ENCODE measurements at regions not wholly inside any gene's neighbourhood (a gene's known extent, or its start where the extent isn't known, plus 50 kb on each side); places are given as distances from the start of the nearest gene placed in this dataset.

DNA sequence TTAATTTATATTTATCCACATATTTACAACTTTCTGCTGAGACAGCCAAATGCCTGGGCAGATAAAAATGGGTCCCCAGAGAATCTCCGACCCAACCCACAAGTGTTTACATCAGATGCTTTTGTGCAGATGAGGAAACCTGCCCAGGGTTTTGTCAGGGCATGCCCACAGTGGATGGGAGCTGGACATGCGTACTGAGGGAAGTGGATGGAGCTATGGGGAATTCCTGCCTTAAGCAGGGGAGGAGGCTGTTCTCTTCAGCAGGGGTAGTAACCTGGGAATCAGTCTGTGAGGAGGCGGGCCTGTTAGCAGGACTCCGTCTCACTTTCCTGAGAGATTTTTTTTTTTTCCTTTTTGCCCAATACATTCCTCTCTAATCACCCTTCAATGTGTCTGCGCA is 122.9 kb downstream of the RFC3 start:
- TF ChIP-seq TAF1 (conservative IDR thresholded peaks at IDR 0.05) (no peak), CTCF (IDR thresholded peaks at IDR 0.05; ENCODE audit: low read depth, low read length, missing input control) (no peak), RAD21 (IDR thresholded peaks at IDR 0.05) (no peak), SP1 (IDR thresholded peaks at IDR 0.05) (no peak), YY1 (IDR thresholded peaks at IDR 0.05) (no peak), EGR1 (IDR thresholded peaks at IDR 0.05; ENCODE audit: low read depth in 2 of 2) (no peak)
- TF ChIP-seq, protein P1, sequence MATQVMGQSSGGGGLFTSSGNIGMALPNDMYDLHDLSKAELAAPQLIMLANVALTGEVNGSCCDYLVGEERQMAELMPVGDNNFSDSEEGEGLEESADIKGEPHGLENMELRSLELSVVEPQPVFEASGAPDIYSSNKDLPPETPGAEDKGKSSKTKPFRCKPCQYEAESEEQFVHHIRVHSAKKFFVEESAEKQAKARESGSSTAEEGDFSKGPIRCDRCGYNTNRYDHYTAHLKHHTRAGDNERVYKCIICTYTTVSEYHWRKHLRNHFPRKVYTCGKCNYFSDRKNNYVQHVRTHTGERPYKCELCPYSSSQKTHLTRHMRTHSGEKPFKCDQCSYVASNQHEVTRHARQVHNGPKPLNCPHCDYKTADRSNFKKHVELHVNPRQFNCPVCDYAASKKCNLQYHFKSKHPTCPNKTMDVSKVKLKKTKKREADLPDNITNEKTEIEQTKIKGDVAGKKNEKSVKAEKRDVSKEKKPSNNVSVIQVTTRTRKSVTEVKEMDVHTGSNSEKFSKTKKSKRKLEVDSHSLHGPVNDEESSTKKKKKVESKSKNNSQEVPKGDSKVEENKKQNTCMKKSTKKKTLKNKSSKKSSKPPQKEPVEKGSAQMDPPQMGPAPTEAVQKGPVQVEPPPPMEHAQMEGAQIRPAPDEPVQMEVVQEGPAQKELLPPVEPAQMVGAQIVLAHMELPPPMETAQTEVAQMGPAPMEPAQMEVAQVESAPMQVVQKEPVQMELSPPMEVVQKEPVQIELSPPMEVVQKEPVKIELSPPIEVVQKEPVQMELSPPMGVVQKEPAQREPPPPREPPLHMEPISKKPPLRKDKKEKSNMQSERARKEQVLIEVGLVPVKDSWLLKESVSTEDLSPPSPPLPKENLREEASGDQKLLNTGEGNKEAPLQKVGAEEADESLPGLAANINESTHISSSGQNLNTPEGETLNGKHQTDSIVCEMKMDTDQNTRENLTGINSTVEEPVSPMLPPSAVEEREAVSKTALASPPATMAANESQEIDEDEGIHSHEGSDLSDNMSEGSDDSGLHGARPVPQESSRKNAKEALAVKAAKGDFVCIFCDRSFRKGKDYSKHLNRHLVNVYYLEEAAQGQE (IDR thresholded peaks at IDR 0.05): no peak

All from liver (tissue), 3 donors.